Astrocyte (in vitro differentiated cells and primary cell): ENCODE measurements at regions not wholly inside any gene's neighbourhood (a gene's known extent, or its start where the extent isn't known, plus 50 kb on each side); places are given as distances from the start of the nearest gene placed in this dataset.

Experiments used
- EZH2 ChIP-seq: IDR thresholded peaks from 2 replicates; pipeline ENCODE4 v1.6.1; 2012; ENCODE audit warnings: mild to moderate bottlenecking, low read length, inconsistent platforms; ENCODE audit not compliant: insufficient read depth
- TF ChIP-seq, protein P1 (sequence below): IDR thresholded peaks from 2 replicates; pipeline ENCODE4 v1.5.1; 2011; ENCODE audit warnings: low read depth, mild to moderate bottlenecking, inconsistent platforms, low read length, moderate library complexity; ENCODE audit not compliant: insufficient read depth

DNA sequence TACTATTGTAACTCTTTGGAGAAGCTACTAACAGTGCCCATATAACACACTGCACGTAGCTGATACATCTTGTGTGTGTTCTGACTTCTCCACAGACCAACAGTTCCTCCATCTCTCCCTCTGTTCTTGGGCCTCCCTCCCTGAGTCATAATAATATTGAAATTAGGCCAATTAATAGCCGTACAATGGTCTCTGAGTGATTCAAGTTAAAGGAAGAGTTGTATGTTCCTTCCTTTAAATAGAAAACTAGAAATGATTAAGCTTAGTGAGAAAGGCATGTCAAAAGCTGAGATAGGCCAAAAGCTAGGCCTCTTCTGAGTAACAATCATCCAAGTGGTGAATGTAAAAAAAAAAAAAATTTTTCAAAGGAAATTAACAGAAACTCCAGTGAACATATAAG, 828.4 kb upstream of the CHAC2 start:
- TF ChIP-seq, protein P1, sequence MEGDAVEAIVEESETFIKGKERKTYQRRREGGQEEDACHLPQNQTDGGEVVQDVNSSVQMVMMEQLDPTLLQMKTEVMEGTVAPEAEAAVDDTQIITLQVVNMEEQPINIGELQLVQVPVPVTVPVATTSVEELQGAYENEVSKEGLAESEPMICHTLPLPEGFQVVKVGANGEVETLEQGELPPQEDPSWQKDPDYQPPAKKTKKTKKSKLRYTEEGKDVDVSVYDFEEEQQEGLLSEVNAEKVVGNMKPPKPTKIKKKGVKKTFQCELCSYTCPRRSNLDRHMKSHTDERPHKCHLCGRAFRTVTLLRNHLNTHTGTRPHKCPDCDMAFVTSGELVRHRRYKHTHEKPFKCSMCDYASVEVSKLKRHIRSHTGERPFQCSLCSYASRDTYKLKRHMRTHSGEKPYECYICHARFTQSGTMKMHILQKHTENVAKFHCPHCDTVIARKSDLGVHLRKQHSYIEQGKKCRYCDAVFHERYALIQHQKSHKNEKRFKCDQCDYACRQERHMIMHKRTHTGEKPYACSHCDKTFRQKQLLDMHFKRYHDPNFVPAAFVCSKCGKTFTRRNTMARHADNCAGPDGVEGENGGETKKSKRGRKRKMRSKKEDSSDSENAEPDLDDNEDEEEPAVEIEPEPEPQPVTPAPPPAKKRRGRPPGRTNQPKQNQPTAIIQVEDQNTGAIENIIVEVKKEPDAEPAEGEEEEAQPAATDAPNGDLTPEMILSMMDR, result no peak
- no peak for TF ChIP-seq EZH2
